HUES6 (cell line): ENCODE measurements at regions not wholly inside any gene's neighbourhood (a gene's known extent, or its start where the extent isn't known, plus 50 kb on each side); places are given as distances from the start of the nearest gene placed in this dataset.

Experiments
- H3K27ac ChIP-seq: 2 replicates; pipeline ENCODE4 v1.7.0; 2013; ENCODE audit warnings: low read depth, mild to moderate bottlenecking, low read length, inconsistent platforms
- H3K27me3 ChIP-seq: 2 replicates; pipeline ENCODE4 v1.6.1; 2013; ENCODE audit warnings: low read length; ENCODE audit not compliant: control insufficient read depth, insufficient read depth
- H3K36me3 ChIP-seq: 2 replicates; pipeline ENCODE4 v1.6.1; 2013; ENCODE audit warnings: low read length; ENCODE audit not compliant: control insufficient read depth, insufficient read depth
- H3K4me1 ChIP-seq: 2 replicates; pipeline ENCODE4 v1.6.1; 2013; ENCODE audit warnings: low read length; ENCODE audit not compliant: control insufficient read depth, insufficient read depth
- H3K4me3 ChIP-seq: 2 replicates; pipeline ENCODE4 v1.5.1; 2013; ENCODE audit warnings: low read depth, low read length
- H3K9ac ChIP-seq: one replicate; pipeline ENCODE4 v1.6.1; 2013; ENCODE audit warnings: mild to moderate bottlenecking, low read length
- H3K9me3 ChIP-seq: 2 replicates; pipeline ENCODE4 v1.6.1; 2013; ENCODE audit warnings: low read depth, low read length; ENCODE audit not compliant: control insufficient read depth, insufficient read depth

DNA sequence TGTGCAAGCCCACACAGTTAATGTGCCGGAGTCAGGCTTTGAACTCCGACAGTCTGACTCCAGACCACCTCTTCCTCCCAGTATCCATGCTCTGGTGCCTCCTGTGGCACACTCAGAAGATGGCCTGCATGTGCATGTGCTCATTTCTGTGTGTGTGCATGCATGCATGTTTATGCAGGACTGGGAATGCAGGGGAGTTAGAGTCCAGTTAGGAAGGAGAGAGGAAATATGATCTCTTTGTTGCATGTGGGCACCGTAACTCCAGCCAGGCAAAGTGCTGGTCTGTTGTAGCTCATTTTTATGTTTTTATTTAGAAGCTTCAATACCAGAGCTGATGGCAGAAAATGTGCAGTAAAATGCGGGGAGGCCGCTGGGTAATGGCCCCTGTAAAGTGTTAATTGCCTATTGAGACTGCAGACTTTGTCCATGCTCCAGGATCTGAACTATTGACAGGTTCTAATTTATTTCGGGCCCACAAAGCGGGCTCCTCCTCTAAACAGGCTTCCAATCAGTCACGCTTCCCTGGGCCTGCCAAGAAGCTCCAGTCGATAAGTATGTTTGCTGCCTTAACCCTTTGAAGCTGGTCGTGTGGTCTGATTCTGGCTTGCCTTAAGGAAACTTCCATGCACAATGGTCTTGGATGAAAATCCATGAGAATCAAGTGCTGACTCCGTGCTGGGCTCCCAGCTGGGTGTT lies 248.3 kb downstream of the DHX35 start:
- peaks cover 10% of the 10 kb centered on the region for H3K4me1 ChIP-seq
- no peak overlapping the region for H3K27ac ChIP-seq
- no peak overlapping the region for H3K4me3 ChIP-seq
- H3K27me3 ChIP-seq = peaks cover 60% of the 10 kb centered on the region
- no peaks in the 10 kb centered on the region for H3K36me3 ChIP-seq
- no peaks in the 10 kb centered on the region for H3K9me3 ChIP-seq
- no peak overlapping the region for H3K9ac ChIP-seq

DNA sequence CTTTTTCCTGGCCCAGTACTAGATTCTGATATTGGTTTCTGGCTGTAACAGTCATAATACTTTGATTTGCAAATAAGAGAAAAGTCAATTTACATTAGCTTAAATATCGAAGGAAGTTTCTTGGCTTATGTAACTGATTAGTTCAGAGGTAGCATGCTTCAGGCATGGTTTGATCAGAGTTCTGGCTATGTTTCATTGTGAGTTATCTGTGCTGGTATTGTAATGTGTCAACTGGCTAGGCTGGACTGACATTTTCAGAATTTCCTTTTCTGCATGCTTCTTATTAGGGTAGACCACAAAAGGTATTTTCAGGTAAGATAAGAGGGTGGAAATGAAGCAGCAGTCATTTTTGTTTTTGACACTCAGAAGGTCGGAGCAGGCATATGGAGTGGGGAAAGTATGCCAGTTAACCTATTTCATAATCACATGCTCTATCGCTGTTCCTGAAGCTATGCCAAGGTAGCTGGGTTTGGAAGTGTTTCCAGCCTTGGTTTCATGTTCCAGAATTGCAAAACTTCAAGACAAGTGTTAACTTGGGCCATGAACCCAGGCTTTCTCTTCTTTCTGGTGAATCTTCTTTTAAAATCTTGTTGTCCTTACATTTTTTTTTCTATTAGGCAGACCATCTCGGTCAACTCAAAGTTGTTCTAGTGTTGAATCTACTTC lies 244.9 kb downstream of the DHX35 start:
- H3K4me1 ChIP-seq = peaks cover 10% of the 10 kb centered on the region
- H3K27ac ChIP-seq = no peak overlapping the region
- peaks cover 7% of the 10 kb centered on the region for H3K9me3 ChIP-seq
- no peak overlapping the region for H3K9ac ChIP-seq
- no peak overlapping the region for H3K4me3 ChIP-seq
- H3K27me3 ChIP-seq = peaks cover 32% of the 10 kb centered on the region
- no peaks in the 10 kb centered on the region for H3K36me3 ChIP-seq

GRCh38 chr20:39195582-39196021 lies 233.5 kb downstream of the DHX35 start:
- no peaks in the 10 kb centered on the region for H3K9me3 ChIP-seq
- H3K36me3 ChIP-seq = no peaks in the 10 kb centered on the region
- H3K27me3 ChIP-seq = peaks cover 7% of the 10 kb centered on the region; the same call in 1 of the 2 replicates
- no peak overlapping the region for H3K27ac ChIP-seq
- peaks cover 15% of the 10 kb centered on the region for H3K4me1 ChIP-seq
- H3K9ac ChIP-seq = no peak overlapping the region
- H3K4me3 ChIP-seq = no peak overlapping the region

DNA sequence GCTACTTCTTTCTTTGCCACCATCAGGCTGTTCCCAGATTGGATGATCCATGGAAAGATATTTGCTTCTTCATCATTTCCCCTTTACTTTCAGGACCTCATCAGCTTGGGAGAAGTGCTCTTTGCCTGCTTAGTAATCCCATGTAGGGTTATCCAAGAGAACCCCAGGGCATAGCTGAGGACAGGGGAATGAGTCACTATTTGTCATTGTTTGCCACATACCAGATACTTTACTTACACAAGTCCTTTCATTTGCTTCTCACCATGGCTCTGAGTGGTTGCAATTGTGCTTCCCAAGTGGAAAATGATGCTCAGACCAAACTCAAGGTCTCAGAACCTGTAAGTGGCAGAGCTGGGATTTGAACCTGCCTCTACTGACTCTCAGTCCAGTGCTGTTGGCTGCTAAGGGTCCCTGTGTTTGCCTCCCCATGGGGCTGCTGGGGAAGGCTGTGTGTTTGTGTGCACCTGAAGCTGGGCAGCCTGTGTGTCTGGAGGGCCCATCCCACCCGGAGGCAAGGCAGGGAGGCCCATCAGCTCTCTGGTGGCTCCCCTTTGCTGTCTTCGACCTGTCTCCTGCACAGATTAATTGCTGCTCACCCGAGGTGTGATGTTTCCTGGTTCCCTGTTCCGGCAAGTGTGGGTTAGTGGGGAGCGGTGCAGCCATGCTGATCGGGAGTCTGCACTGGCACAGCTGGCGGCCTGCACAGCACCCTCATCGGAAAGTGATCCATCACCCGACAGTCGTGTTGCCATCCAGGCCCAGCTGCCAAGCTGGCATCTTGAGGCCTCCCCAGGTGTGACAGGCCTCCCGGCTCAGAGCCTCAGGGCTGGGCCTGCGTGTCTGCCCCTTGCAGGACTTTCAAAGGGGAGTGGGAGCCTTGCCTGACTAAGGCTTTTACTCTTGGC lies 228.8 kb downstream of the DHX35 start:
- H3K36me3 ChIP-seq = no peaks in the 10 kb centered on the region
- no peak overlapping the region for H3K27ac ChIP-seq
- no peaks in the 10 kb centered on the region for H3K27me3 ChIP-seq
- peaks cover 20% of the 10 kb centered on the region for H3K4me1 ChIP-seq
- no peaks in the 10 kb centered on the region for H3K9me3 ChIP-seq
- no peak overlapping the region for H3K9ac ChIP-seq
- no peak overlapping the region for H3K4me3 ChIP-seq

GRCh38 chr20:39188266-39188765 lies 226.2 kb downstream of the DHX35 start:
- Histone ChIP-seq H3K9me3 (peaks cover 3% of the 10 kb centered on the region; the same call in 1 of the 2 replicates), H3K27ac (no peak overlapping the region), H3K4me1 (peaks cover 20% of the 10 kb centered on the region), H3K36me3 (no peaks in the 10 kb centered on the region), H3K9ac (no peak overlapping the region), H3K4me3 (no peak overlapping the region), H3K27me3 (no peaks in the 10 kb centered on the region)

DNA sequence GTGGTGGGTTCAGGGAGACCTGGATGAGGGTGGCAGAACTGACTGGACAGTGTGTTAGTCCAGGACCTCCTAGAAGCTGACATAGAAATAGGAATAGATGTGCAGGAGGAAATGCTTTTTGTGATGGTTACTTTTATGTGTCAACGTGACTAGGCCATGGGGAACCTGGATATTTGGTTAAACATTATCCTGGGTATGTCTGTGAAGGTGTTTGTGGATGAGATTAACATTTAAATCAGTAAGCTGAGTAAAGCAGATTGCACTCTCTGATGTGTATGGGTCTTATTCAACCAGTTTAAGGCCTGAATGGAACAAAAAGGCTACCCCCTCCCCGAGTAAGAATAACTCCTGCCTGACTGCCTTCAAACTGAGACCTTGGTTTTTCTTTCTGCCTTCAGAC lies 219.3 kb downstream of the DHX35 start:
- Histone ChIP-seq H3K36me3 (no peaks in the 10 kb centered on the region), H3K9me3 (peaks cover 3% of the 10 kb centered on the region; the same call in 1 of the 2 replicates), H3K9ac (no peak overlapping the region), H3K27ac (no peak overlapping the region), H3K4me3 (no peak overlapping the region), H3K27me3 (no peaks in the 10 kb centered on the region), H3K4me1 (no peaks in the 10 kb centered on the region)

- Histone ChIP-seq H3K4me1 (no peaks in the 10 kb centered on the region), H3K36me3 (no peaks in the 10 kb centered on the region), H3K27ac (no peak overlapping the region), H3K9ac (no peak overlapping the region), H3K4me3 (no peak overlapping the region), H3K27me3 (no peaks in the 10 kb centered on the region), H3K9me3 (no peaks in the 10 kb centered on the region)
These were observed 214.3 kb downstream of the DHX35 start for GRCh38 chr20:39176457-39176856.

DNA sequence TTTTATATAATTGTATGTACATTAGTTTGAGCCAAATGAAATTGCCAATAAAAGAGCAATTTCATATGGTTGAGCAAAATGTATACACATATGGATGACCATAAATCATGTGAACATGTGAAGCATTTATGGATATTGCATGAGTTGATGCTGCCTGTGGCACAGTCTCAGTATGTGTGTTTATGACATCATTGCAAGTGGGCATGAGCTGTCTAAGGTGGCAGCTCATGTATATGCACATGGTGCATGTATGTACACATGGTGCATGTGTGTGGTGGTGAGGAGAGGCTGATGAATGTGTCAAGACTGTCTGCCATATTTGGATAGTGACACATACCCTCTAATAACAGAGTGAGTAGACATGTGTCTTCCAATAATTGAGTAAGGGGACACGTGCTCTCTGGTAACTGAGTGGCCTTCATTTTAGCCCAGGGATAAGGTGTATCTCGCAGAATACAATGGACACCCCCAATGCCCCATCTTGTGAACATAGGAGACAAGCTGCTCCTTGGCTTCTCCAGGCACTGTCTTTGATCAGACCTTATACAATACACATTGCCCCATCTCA lies 208.8 kb downstream of the DHX35 start:
- Histone ChIP-seq H3K27me3 (no peaks in the 10 kb centered on the region), H3K27ac (no peak overlapping the region), H3K9ac (no peak overlapping the region), H3K36me3 (no peaks in the 10 kb centered on the region), H3K9me3 (no peaks in the 10 kb centered on the region), H3K4me3 (no peak overlapping the region), H3K4me1 (no peaks in the 10 kb centered on the region)

GRCh38 chr20:39165099-39165498 lies 203.0 kb downstream of the DHX35 start:
- Histone ChIP-seq H3K9me3 (no peaks in the 10 kb centered on the region), H3K36me3 (no peaks in the 10 kb centered on the region), H3K4me1 (no peaks in the 10 kb centered on the region), H3K27ac (no peak overlapping the region), H3K27me3 (no peaks in the 10 kb centered on the region), H3K9ac (no peak overlapping the region), H3K4me3 (no peak overlapping the region)

DNA sequence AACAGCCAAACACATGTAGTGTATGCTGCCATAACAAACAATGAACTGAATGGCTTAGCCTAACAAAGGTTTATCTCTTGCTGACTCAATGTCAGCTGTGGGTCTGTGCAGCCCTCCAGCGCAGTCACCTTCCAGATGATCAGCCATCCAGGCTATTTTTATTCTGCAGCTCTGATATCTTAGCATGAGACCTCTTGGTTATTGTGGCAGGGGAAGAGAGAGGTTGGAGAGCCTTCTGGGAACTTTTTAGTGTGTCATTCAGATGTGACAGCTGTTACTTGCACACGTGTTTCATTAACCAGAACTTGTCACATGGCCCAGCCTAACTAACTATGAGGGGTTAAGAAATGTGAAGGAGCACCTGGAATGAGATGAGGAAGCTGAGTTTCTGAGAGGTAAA lies 202.5 kb downstream of the DHX35 start:
- no peak overlapping the region for H3K4me3 ChIP-seq
- H3K9me3 ChIP-seq = no peaks in the 10 kb centered on the region
- no peak overlapping the region for H3K9ac ChIP-seq
- H3K27me3 ChIP-seq = no peaks in the 10 kb centered on the region
- H3K4me1 ChIP-seq = no peaks in the 10 kb centered on the region
- no peaks in the 10 kb centered on the region for H3K36me3 ChIP-seq
- H3K27ac ChIP-seq = no peak overlapping the region
